WTC11 (cell line): ENCODE measurements at regions not wholly inside any gene's neighbourhood (a gene's known extent, or its start where the extent isn't known, plus 50 kb on each side); places are given as distances from the start of the nearest gene placed in this dataset.

Source experiments
- ATAC-seq: fragments of 200-7000 bp; cut with Tn5 transposase; 2 replicates; pipeline ENCODE4 v1.10.0; 2021; ENCODE audit warnings: mild to moderate bottlenecking, moderate library complexity
- CTCF ChIA-PET: fragments of 300-600 bp; sonication (Branson Sonifier 250); formaldehyde crosslinking; loops from one replicate; lab custom pipeline; 2021; ENCODE audit warnings: antibody characterized with exemption; lab: Charles Lee
- POLR2A ChIA-PET: fragments of 350-600 bp; sonication (Branson Sonifier 250); formaldehyde crosslinking; loops from one replicate; lab custom pipeline; 2021; ENCODE audit warnings: antibody characterized with exemption; lab: Charles Lee
- DNase-seq: peaks from one replicate; pipeline ENCODE4 v3.0.0; 2021; ENCODE audit warnings: low spot score
- H3K27ac Mint-ChIP-seq: 2 replicates; pipeline ENCODE4 v1.8.0; 2021; ENCODE audit warnings: mixed read lengths
- H3K27me3 Mint-ChIP-seq: 2 replicates; pipeline ENCODE4 v1.8.0; 2021; ENCODE audit warnings: low read depth, mild to moderate bottlenecking, moderate library complexity, mixed read lengths
- H3K36me3 Mint-ChIP-seq: 2 replicates; pipeline ENCODE4 v1.8.0; 2021; ENCODE audit warnings: mixed read lengths
- H3K4me1 Mint-ChIP-seq: 2 replicates; pipeline ENCODE4 v1.8.0; 2022; ENCODE audit warnings: mixed read lengths
- H3K4me3 Mint-ChIP-seq: 2 replicates; pipeline ENCODE4 v1.8.0; 2021; ENCODE audit warnings: mild to moderate bottlenecking, moderate library complexity, mixed read lengths
- H3K9me3 Mint-ChIP-seq: 2 replicates; pipeline ENCODE4 v1.8.0; 2021; ENCODE audit warnings: mixed read lengths
- CREM ChIP-seq: sonication (generic); formaldehyde crosslinking; IDR thresholded peaks from 2 replicates; pipeline ENCODE4 v1.8.1; 2022; ENCODE audit warnings: mild to moderate bottlenecking, missing genetic modification reagents, moderate library complexity
- E2F4 ChIP-seq: sonication (generic); formaldehyde crosslinking; IDR thresholded peaks from 2 replicates; pipeline ENCODE4 v1.8.1; 2022; ENCODE audit warnings: low read depth, mild to moderate bottlenecking, moderate library complexity, missing genetic modification reagents, borderline replicate concordance
- ESRRA ChIP-seq: sonication (generic); formaldehyde crosslinking; IDR thresholded peaks from 2 replicates; pipeline ENCODE4 v1.8.1; 2022; ENCODE audit warnings: mild to moderate bottlenecking, missing genetic modification reagents, borderline replicate concordance
- FOXJ3 ChIP-seq: sonication (generic); formaldehyde crosslinking; IDR thresholded peaks from 2 replicates; pipeline ENCODE4 v1.9.0; 2021; ENCODE audit warnings: missing genetic modification reagents, mild to moderate bottlenecking, borderline replicate concordance
- ZNF425 ChIP-seq: fragments of 250-450 bp; sonication (Bioruptor Pico); conservative IDR thresholded peaks from 2 replicates; pipeline ENCODE4 v1.9.0; 2021; ENCODE audit warnings: mild to moderate bottlenecking
- TF ChIP-seq, protein P1 (sequence below): sonication (generic); formaldehyde crosslinking; IDR thresholded peaks from 2 replicates; pipeline ENCODE4 v1.8.1; 2023; ENCODE audit warnings: mild to moderate bottlenecking, missing genetic modification reagents
- TF ChIP-seq, protein P2 (sequence below): sonication (generic); formaldehyde crosslinking; conservative IDR thresholded peaks from 2 replicates; pipeline ENCODE4 v1.8.1; 2023; ENCODE audit warnings: mild to moderate bottlenecking, low read depth, missing genetic modification reagents, moderate library complexity

- DNase-seq, result no peak
- ATAC-seq, result no peak
- Mint-ChIP-seq H3K4me1 (peaks cover 8% of the 10 kb centered on the region), H3K36me3 (no peaks in the 10 kb centered on the region), H3K27me3 (no peaks in the 10 kb centered on the region), H3K27ac (no peak overlapping the region), H3K9me3 (no peaks in the 10 kb centered on the region), H3K4me3 (no peak overlapping the region)
- TF ChIP-seq, protein P1, sequence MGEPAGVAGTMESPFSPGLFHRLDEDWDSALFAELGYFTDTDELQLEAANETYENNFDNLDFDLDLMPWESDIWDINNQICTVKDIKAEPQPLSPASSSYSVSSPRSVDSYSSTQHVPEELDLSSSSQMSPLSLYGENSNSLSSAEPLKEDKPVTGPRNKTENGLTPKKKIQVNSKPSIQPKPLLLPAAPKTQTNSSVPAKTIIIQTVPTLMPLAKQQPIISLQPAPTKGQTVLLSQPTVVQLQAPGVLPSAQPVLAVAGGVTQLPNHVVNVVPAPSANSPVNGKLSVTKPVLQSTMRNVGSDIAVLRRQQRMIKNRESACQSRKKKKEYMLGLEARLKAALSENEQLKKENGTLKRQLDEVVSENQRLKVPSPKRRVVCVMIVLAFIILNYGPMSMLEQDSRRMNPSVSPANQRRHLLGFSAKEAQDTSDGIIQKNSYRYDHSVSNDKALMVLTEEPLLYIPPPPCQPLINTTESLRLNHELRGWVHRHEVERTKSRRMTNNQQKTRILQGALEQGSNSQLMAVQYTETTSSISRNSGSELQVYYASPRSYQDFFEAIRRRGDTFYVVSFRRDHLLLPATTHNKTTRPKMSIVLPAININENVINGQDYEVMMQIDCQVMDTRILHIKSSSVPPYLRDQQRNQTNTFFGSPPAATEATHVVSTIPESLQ, result no peak
- ChIA-PET POLR2A (no interaction called here), CTCF (interaction anchor here (1.5 to 2.6 kb wide), 2 partner anchors 9 to 199 kb away, joined by 7 to 9 read pairs; no protein-coding TSS in a partner anchor)
Measured at GRCh38 chr10:47246406-47247147, 53.4 kb upstream of the GDF10 start.

DNA sequence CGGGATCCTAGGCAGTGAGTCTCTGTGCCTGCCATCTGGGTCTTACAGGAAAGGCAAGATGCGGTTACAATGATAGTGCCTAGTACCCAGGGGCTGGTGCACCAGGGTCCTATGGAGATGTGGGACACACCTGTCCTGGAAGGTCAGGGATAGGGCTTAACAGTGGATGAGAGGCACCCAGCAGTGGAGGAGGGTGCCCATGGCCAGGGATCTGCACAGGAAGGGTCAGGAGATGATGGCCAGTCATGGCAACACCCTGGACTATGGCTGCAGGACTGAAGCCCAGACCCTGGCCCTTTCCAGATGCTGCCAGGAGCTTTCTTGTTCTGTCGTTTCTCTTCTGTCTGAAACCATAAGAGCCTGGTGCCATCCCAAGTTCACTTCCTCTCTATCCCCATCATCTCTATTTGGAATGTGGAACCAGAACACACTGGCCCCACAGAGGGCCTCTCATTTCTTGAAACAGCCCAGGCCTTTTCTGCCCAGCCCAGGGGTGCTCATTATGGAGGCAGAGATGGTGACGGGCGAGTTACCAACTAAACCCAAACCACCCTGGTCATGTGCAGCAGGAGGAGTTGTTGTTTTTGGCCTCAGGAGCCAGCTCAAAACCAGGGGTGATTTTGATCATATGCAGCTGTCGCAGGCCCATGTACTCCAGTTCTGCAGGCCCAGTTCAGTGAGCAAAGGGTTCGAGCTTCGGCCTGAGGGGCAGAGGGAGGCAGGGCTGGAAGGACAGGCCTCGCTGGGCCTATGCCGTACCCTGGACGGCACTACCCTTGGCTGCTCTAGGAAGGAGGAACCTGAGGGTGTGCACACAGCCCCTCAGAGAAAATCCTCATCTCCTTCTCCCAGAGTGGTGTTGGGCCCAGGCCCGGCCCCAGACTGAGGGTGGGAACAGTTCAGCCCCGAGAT, 52.6 kb upstream of the GDF10 start:
- DNase-seq (no peak), ATAC-seq (no peak)
- Mint-ChIP-seq H3K27ac (no peak overlapping the region), H3K36me3 (no peaks in the 10 kb centered on the region), H3K4me3 (no peak overlapping the region), H3K9me3 (no peaks in the 10 kb centered on the region), H3K27me3 (no peaks in the 10 kb centered on the region), H3K4me1 (peaks cover 5% of the 10 kb centered on the region)
- CTCF ChIA-PET, result interaction anchor here (1.5 to 2.6 kb wide), 2 partner anchors 10 to 200 kb away, joined by 7 to 9 read pairs; no protein-coding TSS in a partner anchor
- POLR2A ChIA-PET, result interaction anchor here (0.6 kb wide), 1 partner anchor 165 kb away, joined by 4 read pairs; no protein-coding TSS in a partner anchor
- TF ChIP-seq ESRRA (CRISPR knock-in tag) (no peak), E2F4 (no peak)

GRCh38 chr10:47248386-47249090, 51.5 kb upstream of the GDF10 start:
- POLR2A ChIA-PET, result no interaction called here
- no peak overlapping the region for H3K4me3 Mint-ChIP-seq
- no peaks in the 10 kb centered on the region for H3K9me3 Mint-ChIP-seq
- ATAC-seq (no peak), DNase-seq (no peak)
- CTCF ChIA-PET, result no interaction called here
- no peak for TF ChIP-seq CREM
- TF ChIP-seq, protein P2, sequence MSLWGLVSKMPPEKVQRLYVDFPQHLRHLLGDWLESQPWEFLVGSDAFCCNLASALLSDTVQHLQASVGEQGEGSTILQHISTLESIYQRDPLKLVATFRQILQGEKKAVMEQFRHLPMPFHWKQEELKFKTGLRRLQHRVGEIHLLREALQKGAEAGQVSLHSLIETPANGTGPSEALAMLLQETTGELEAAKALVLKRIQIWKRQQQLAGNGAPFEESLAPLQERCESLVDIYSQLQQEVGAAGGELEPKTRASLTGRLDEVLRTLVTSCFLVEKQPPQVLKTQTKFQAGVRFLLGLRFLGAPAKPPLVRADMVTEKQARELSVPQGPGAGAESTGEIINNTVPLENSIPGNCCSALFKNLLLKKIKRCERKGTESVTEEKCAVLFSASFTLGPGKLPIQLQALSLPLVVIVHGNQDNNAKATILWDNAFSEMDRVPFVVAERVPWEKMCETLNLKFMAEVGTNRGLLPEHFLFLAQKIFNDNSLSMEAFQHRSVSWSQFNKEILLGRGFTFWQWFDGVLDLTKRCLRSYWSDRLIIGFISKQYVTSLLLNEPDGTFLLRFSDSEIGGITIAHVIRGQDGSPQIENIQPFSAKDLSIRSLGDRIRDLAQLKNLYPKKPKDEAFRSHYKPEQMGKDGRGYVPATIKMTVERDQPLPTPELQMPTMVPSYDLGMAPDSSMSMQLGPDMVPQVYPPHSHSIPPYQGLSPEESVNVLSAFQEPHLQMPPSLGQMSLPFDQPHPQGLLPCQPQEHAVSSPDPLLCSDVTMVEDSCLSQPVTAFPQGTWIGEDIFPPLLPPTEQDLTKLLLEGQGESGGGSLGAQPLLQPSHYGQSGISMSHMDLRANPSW (CRISPR knock-in tag), result no peak
- no peaks in the 10 kb centered on the region for H3K27me3 Mint-ChIP-seq
- H3K27ac Mint-ChIP-seq, result no peak overlapping the region; the same call in 1 of the 2 replicates
- no peaks in the 10 kb centered on the region for H3K36me3 Mint-ChIP-seq
- H3K4me1 Mint-ChIP-seq, result no peaks in the 10 kb centered on the region

- no peak for DNase-seq
Measured at GRCh38 chr10:47249881-47250280, 50.1 kb upstream of the GDF10 start.

More at GRCh38 chr10:47249881-47250280, 50.1 kb upstream of the GDF10 start:
- no peaks in the 10 kb centered on the region for H3K4me1 Mint-ChIP-seq
- no peak overlapping the region for H3K4me3 Mint-ChIP-seq
- H3K27ac Mint-ChIP-seq, result no peak overlapping the region
- H3K27me3 Mint-ChIP-seq, result no peaks in the 10 kb centered on the region
- H3K36me3 Mint-ChIP-seq, result no peaks in the 10 kb centered on the region
- ATAC-seq, result no peak
- ChIA-PET CTCF (no interaction called here), POLR2A (no interaction called here)
- no peaks in the 10 kb centered on the region for H3K9me3 Mint-ChIP-seq
- TF ChIP-seq, protein P2 (CRISPR knock-in tag), result no peak
- TF ChIP-seq ZNF425 (CRISPR knock-in tag), result no peak
- no peak for TF ChIP-seq FOXJ3 (CRISPR knock-in tag)
- TF ChIP-seq, all 79 proteins: peak for 0
